Transverse colon (tissue), 4 donors: ENCODE measurements at regions not wholly inside any gene's neighbourhood (a gene's known extent, or its start where the extent isn't known, plus 50 kb on each side); places are given as distances from the start of the nearest gene placed in this dataset.

Experiments
- CTCF ChIP-seq, 5 experiments: fragments of 200-600 bp in 3 of 5; fragments of 450-650 bp in 2 of 5; sonication (generic) in 3 of 5; IDR thresholded peaks; 1 replicate in 2 of 5; 2 replicates in 3 of 5; pipeline ENCODE4 v1.5.1; 2016 to 2017; ENCODE audit warnings: antibody characterized with exemption in 5 of 5, inconsistent platforms in 3 of 5, mild to moderate bottlenecking in 2 of 5, moderate library complexity in 1 of 5
- EP300 ChIP-seq: sonication (generic); formaldehyde crosslinking; IDR thresholded peaks from one replicate; pipeline ENCODE4 v1.6.1; 2017; ENCODE audit warnings: antibody characterized with exemption, low read depth
- POLR2A ChIP-seq: fragments of 450-650 bp; IDR thresholded peaks from one replicate; pipeline ENCODE4 v1.6.1; 2016; ENCODE audit warnings: antibody characterized with exemption, mild to moderate bottlenecking, moderate library complexity
- POLR2AphosphoS5 ChIP-seq, 3 donors: sonication (generic); formaldehyde crosslinking; IDR thresholded peaks; one replicate each; pipeline ENCODE4 v1.6.1; 2016; ENCODE audit warnings: antibody characterized with exemption in 3 of 3

DNA sequence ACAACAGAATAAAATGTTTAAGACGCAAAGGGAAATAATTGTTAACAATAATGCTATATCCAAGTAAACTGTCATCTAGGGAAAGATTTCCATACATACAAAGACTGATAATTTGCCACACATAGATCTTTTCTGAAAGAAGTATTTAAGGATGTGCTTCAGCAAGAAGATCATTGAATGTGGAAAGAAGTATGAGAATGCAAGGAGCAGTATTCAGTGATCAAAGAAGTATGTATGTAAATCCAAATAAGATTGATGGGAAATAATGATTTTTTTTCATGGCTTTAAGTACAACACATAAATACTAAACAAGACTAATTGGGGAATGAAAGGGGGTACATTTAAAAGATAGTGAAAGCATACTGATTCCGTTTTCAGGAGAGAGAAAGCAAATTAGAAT is 410.4 kb upstream of the HS6ST1 start:
- no peak for TF ChIP-seq CTCF (IDR thresholded peaks at IDR 0.05)
- no peak for TF ChIP-seq POLR2AphosphoS5 (IDR thresholded peaks at IDR 0.05)
- TF ChIP-seq POLR2A: no peak
- no peak for TF ChIP-seq EP300
